Right ventricle myocardium inferior (tissue), 1 donor: ENCODE measurements at regions not wholly inside any gene's neighbourhood (a gene's known extent, or its start where the extent isn't known, plus 50 kb on each side); places are given as distances from the start of the nearest gene placed in this dataset.

Source experiments
- ATAC-seq: fragments of 200-7000 bp; cut with Tn5 transposase; one replicate; pipeline ENCODE4 v1.9.1; 2020; ENCODE audit warnings: mild to moderate bottlenecking, moderate library complexity
- DNase-seq: peaks from one replicate; pipeline ENCODE4 v3.0.0; 2021; ENCODE audit errors: missing footprints
- intact Hi-C: fragments of 100-400 bp; cut with DNase I; formaldehyde crosslinking; loops from one replicate; pipeline ENCODE4 v1.11.0; 2022
- donor health status: DM: no; HTN: yes; CAD: no; lungs with severe emphysema.

DNA sequence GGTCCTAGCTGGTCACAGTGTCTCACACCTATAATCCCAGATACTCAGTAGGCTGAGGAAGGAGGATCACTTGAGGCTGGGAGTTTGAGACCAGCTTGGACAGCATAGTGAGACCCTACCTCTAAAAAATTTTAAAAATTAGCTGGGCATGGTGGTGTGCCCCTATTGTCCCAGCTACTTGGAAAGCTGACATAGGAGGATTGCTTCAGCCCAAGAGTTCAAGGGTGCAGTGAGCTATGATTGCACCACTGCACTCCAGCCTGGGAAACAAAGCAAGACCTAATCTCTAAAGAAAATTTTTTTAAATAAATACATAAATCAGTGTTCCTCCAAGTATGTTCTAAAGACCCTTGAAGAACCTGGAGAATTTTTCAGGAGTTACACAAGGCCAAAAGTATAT lies 50.6 kb upstream of the GNAO1 start:
- intact Hi-C loops: no loop called here
- DNase-seq (no peak), ATAC-seq (no peak)

DNA sequence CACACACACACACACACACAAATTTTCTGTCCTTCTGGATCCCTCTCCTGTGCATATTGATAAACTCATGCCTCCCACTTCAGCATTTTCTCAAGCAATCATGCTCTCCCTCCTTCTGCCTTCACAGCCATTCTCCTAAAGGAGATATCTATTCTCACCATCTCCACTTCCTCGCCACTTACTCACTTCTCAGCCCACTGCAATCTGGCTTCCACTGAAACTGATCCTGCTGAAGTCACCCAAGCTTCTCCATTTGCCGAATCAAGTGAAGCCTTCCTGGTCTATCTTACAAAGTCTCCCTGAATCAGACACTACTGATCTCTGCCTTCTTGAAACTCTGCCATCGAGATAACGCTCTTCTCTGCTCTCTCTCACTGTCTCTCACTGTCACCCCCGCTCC lies 54.0 kb upstream of the GNAO1 start:
- DNase-seq: no peak
- intact Hi-C loops: no loop called here
- no peak for ATAC-seq

DNA sequence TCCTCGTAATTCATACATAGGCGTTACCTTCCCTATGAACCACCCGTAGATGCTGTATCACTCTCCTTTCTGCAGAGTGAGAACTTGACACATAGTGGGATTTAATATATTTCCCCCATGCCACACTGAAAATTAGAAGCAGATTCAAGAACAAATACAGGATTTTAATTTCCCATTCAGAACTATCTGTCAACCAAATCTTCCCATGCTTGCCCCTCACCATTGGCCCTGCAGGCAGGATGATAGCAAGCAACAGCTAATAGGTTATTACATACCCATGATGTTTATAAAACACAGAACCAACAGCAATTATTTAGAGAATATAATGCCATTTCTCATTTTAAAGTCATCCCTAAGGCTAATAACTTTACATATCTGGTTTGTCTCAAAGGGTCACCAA lies 55.0 kb upstream of the GNAO1 start:
- ATAC-seq (no peak), DNase-seq (no peak)
- intact Hi-C loops: no loop called here

DNA sequence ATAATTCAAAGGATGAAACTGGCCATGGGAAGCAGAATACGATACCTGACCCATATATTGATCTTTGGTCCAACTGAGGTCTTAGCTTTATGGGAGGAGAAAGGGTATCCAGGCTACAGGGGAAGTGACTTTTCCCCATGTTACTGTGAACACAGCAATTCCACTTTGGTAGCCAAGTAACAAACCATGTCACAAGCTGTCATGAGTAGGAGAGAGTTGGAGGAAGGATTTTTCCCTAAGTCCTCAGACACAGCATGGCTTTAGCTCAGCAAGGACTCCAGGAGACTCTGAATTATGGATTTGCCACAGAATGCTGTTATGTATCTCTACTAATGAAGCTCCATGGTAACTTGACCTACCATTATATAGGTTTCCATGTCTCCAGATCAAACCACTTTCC lies 56.5 kb upstream of the GNAO1 start:
- no peak for DNase-seq
- no peak for ATAC-seq
- intact Hi-C loops: no loop called here

DNA sequence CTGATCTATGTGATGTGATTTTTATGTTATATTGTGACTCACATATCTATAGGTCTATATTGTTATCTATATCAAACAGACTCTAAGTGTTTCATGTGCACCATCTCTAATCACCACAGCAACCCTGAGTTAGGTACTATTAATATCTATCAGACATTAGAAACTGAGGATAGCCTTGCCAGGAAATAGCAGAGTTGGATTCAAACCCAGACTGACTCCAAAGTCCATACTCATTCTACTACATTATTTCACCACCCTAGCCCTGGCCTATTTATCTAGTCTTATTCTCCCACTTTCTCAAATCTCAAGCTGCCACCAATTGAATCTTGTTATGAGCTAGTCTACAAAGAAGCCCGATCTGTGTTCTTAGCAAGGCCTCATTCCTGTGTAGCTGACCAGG lies 65.4 kb upstream of the GNAO1 start:
- ATAC-seq (no peak), DNase-seq (no peak)
- intact Hi-C loops: no loop called here

DNA sequence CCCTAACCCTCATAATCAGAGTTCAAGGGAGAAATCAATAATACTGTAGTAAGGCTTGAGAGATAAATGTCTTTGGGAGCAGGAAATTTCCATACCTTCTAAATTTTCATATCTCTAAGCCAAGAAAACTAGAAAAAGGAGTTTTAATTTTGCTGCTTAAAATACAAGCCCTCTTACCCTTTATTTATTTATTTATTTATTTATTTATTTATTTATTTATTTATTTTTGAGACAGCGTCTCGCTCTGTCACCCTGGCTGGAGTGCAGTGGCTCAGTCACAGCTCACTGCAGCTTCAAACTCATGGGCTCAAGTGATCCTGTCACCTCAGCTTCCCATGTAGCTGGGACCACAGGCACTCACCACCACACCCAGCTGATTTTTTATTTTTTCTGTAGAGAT lies 69.0 kb upstream of the GNAO1 start:
- no peak for ATAC-seq
- intact Hi-C loops: no loop called here
- no peak for DNase-seq

DNA sequence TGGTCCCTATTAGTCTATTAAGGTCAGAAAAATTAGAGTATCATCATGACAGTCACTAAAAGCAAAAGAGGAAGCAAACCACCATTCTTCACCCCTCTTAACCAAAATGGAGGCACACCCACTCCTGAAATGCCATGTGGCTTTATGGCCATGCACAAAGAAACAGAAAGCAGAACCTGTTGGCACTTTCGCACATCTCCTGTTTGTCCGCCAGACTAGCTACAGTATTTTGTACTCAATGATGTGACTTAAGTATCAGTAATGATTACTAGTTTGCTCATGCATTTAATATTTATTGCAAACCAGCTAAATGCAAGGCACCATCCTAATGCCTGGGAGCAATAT lies 70.2 kb upstream of the GNAO1 start:
- intact Hi-C loops: no loop called here
- no peak for DNase-seq
- ATAC-seq: no peak

DNA sequence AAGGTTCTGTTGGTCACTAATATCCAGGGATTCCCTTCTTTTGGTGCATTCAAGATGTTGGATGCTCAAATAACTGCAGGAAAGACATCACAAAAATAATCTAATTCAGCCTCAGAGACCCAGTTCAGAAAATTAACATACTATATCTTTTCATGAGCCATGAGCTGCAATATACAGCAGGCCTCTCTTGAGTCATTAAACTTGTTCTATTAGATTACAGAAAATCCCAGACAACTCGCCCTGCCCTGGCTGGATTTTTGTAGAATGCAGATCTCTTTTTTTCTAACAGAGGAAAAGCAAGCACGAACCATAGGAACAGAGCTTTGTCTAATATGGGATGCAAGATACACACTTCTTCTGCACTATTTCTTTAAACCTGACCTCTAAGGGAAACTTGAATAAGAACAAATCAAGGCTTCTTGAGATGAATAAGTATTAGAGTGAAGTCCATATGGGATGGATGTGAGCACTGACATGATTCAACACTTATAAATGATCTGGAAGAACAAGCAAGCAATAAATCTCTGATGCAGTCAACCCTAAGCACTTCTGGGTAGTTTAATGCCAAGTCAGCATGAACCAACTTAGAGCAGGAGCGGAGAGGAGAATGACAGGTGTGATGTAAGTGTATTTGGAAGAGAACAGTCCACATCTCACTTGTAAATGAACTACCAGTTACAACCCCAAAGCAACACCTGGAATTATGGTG lies 70.7 kb upstream of the GNAO1 start:
- ATAC-seq (no peak), DNase-seq (no peak)
- intact Hi-C loops: no loop called here

DNA sequence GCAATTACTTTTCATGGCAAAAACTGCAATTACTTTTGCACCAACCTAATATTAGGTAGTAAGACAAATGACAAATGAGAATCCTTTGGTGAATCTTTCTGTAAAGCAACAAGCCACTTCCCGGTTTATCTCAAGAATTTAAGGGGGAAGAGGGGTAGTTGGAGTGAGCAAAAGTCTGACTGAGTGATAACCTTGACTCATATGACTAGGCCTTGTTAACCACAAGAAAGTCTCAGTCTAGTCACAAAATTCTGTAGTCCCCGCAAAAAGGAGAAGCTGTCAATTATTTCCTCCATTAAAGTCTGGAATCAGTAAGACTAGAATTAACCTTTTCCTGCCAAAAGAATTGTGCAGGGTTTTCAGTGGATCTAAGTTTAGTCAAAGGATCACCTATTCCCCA lies 72.2 kb upstream of the GNAO1 start:
- intact Hi-C loops: no loop called here
- ATAC-seq: no peak
- no peak for DNase-seq

DNA sequence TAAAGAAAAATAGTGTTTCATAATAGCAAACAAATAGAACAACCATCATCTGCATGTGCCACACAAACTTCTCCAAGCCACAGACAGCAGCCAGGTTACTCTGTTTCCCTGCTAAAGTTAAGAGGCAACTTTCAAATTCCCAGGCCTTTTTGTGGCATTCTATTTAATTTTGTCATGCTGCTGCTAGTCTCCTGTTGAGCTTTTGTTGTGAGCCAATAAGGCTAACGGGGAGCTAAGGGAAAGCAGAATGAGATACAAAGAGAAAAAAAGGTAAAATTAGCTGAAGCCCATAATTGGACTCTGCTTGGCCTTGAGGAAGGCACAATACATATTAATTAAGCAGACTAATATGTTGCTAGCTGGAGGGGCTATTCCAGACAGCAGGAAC lies 74.7 kb upstream of the GNAO1 start:
- no peak for ATAC-seq
- DNase-seq: no peak
- intact Hi-C loops: no loop called here

DNA sequence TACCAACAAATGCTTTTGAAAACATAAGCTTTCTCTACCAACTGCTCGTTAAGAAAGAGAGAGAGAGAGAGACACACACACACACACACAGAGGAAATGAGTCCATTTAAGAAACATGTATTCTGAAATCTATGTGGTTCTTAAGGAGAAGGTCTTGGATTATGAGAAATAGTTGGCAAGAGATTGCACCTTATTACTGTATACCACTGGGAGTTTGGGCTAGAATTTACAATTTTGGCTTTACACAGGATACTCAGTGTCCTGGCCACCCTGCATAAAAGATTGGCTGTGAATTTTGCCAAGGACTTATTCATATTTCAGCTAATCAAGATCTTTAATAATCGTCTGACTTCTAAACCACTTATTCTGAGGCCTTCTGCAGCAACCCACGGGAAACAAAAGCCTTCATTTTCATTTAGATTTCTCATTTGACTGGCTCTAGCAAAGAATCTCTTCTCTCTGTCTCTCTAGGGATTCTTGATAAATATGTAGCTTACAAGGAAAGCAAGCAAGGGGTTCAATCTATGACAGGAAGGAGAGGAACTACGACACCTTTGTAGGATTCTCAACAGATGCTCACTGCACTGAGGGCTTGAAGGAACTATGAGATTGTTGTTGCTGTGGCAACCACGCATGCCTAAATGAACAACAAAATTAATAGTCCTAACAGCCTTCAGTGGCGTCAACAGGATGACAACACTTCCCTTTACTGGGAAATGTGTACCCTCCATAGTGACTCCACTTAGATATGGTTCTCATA lies 75.3 kb upstream of the GNAO1 start:
- ATAC-seq (peak; percentile 67), DNase-seq (no peak)
- intact Hi-C loops: no loop called here

DNA sequence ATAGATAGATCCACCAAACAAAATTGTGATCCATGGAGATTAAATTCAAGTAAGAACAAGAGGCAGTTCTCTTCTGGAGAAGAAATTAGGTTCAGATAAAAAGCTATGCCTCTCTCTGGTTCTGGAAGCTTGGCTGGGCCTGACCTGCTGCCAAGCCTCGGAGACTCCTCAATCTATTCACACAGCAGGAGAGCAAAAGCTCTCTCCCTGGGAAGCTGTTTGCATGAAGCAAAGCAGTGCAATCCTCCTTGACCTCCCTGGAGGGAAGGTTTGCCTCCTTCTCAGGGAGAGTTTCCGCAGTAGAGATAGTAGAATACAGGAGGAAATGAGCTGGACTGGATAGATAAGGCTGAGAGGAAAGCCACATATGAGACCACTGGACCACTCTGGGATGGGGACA lies 78.1 kb upstream of the GNAO1 start:
- ATAC-seq: peak; percentile 72
- no peak for DNase-seq
- intact Hi-C loops: no loop called here

DNA sequence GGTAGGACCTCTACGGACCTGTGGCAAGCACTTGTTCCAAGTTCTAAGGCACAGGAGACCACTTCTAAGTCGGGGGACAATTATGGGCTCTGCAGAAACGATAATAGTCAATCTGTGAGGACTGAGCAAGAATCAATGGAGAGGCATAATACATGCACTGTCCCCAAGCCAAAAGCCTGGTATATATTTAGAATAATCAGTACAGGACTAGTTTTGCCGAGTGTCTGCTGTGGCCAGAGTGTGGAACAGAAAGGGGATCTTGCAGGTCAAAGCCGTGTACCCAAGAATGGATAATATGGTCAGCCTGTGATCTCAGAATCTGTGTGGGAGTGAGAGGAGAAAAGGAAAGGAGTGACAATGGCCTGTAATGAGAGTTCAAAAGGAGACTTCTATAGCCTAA lies 80.2 kb upstream of the GNAO1 start:
- intact Hi-C loops: no loop called here
- no peak for ATAC-seq
- no peak for DNase-seq

DNA sequence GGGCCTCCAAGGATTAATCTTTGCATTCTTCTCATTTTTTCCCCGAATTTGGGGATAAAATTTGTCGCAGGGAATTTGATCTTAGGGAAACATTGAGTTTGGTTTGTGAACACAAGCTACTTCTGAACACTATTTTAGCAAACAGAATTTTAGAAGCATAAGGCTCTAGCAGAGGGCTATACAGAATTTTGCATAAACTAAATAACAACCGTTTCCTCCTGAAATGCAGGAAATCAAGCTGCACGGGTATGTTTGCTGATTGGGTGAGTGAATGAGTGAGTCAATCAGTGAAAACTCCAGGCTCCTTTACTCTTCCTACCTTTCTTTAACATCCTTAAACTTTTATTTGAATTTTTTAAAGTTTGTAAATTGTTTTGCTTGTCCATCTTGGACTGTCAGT lies 81.3 kb upstream of the GNAO1 start:
- no peak for ATAC-seq
- intact Hi-C loops: loop anchor here (5.0 to 10.0 kb wide), 4 partner anchors 55 to 205 kb away; no protein-coding TSS in a partner anchor
- no peak for DNase-seq

DNA sequence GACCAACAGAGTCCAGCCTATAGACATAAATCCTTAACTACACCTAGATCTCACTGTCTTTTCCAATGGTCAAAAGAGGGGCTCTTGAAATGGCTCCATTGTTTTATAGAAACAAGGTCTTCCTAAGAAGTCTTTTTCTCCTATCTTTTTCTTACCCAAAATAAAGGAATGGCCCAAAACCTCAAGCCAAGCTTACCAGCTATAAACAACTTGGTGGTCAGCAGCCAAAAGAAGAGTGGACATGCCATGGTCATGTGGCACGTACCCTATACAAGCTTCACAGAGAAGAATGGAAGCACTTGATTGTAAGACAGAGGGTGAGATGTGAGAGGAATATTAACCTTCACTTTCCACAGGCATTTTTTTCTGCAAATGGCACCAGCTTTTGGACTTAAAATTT lies 82.1 kb upstream of the GNAO1 start:
- ATAC-seq (no peak), DNase-seq (no peak)
- intact Hi-C loops: loop anchor here (5.0 to 10.0 kb wide), 4 partner anchors 56 to 206 kb away; no protein-coding TSS in a partner anchor

DNA sequence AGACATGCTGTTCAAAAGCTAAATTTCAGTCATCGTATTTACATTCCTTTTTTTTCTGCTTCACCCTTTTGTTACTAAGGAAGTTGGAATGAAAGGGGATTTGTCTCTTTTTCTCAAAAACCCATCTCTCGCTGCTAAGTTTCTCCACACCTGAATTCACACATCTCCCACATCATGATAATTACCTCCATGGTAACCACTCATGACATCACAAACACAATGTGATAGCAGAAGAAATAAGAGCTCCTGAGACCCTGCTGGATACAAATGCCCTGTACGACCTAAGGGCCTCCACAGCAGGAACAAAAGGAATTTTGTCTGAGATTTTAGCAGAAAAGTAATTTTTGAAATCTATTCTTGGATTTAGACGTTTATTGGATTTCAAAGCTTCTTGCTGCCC lies 82.6 kb upstream of the GNAO1 start:
- intact Hi-C loops: loop anchor here (5.0 to 10.0 kb wide), 4 partner anchors 56 to 206 kb away; no protein-coding TSS in a partner anchor
- no peak for DNase-seq
- ATAC-seq: no peak

DNA sequence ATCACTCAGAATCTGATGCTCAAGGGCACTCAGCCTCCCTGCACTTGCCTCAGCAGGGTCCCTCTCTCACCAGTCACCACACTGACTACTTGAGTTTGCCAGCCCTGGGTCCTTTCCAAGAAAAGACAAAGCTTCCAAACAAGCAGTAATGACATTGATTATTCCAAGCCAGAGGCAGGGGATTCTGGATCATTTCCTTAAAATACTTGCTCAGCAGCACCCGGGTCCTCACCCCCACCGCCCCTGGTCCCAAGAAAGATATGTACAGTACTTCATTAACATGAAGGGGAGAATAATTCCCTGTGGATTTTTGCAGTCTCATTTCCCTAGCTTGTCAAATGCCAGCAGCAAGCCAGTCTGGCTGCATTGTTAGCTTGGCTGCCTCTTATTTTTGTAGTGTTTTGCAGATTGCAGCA lies 83.2 kb upstream of the GNAO1 start:
- DNase-seq (no peak), ATAC-seq (peak; percentile 29)
- intact Hi-C loops: loop anchor here (5.0 to 10.0 kb wide), 4 partner anchors 57 to 207 kb away; no protein-coding TSS in a partner anchor

DNA sequence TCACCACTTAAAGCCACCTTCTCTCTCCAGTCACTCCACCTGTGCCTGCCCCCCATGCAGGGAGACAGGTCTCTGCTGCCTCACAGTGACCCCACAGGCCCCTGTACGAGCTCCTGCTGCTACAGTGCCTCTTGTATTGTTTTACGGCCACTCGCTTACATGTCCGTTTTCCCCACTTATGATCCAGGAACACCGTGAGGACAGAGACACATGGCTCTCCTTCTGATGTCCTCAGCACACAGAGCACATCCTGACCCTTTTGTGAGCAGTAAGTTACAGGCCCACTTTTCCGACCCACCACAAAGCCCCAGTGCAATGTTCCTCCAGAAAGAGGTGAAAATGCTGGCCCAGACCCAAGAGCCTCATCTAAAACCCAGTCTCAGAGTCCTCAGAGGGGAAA lies 84.8 kb upstream of the GNAO1 start:
- no peak for DNase-seq

DNA sequence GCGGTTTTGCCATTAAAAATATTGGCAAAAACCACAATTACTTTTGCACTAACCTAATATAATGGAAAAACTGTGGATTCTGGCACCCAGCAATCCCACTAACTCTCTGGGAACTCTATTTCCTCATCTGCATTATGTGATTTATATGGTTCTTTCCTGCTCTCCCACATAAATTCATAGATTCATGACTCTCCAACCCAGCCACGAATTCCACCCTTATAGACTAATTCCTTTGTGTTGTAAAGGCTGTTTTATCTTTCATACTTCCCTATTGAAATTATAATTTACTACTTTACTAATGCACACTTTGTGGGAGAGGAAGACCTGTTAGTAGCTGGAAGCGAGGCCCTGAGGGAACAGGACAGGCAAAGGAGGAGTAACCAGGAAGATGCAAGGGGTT lies 88.4 kb upstream of the GNAO1 start:
- DNase-seq (no peak), ATAC-seq (no peak)
- intact Hi-C loops: loop anchor here (5.0 to 10.0 kb wide), 4 partner anchors 62 to 212 kb away; partner anchors contain the start of gene GNAO1

More for the DNA sequence above, 84.8 kb upstream of the GNAO1 start:
- no peak for ATAC-seq
- intact Hi-C loops: loop anchor here (5.0 to 10.0 kb wide), 4 partner anchors 58 to 208 kb away; no protein-coding TSS in a partner anchor

DNA sequence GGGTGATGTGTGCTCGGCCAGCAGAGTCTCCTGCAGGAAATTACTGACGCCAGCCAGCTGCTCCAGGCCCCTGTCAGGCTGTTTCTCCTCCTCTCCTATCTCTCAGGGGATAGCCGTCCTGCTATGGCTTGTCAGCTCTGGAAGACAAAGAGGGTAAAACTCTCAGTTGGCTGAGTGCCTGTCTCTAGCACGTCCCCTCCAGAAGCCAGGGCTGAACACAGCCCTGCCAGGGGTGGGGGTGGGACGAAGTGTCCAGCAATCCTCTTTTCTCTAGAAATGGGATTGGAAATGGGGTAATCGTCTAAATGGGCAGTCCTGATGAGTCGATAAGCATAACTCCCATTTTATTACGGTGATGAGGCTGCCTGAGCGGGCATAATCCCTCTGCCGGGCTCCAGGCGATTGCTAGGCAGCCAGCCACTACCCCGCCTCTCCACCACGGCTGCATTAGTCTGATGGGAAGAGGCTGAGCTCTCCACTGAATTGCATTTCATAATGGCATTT lies 89.1 kb upstream of the GNAO1 start:
- intact Hi-C loops: loop anchor here (5.0 to 10.0 kb wide), 4 partner anchors 63 to 213 kb away; partner anchors contain the start of gene GNAO1
- DNase-seq (peak; percentile 77), ATAC-seq (peak; percentile 94)
